ENCODE measurements at regions not wholly inside any gene's neighbourhood (a gene's known extent, or its start where the extent isn't known, plus 50 kb on each side); places are given as distances from the start of the nearest gene placed in this dataset.

GRCh38 chr13:83732755-83733154, 149.5 kb downstream of the SLITRK1 start:
- Histone ChIP-seq H3K36me3 (no peaks in the 10 kb centered on the region), H3K27ac (no peak overlapping the region), H3K9me3 (no peaks in the 10 kb centered on the region), H3K4me1 (no peaks in the 10 kb centered on the region), H3K27me3 (no peaks in the 10 kb centered on the region), H3K4me3 (no peak overlapping the region)
- TF ChIP-seq POLR2A (IDR thresholded peaks at IDR 0.05), result no peak
- TF ChIP-seq, protein P1, sequence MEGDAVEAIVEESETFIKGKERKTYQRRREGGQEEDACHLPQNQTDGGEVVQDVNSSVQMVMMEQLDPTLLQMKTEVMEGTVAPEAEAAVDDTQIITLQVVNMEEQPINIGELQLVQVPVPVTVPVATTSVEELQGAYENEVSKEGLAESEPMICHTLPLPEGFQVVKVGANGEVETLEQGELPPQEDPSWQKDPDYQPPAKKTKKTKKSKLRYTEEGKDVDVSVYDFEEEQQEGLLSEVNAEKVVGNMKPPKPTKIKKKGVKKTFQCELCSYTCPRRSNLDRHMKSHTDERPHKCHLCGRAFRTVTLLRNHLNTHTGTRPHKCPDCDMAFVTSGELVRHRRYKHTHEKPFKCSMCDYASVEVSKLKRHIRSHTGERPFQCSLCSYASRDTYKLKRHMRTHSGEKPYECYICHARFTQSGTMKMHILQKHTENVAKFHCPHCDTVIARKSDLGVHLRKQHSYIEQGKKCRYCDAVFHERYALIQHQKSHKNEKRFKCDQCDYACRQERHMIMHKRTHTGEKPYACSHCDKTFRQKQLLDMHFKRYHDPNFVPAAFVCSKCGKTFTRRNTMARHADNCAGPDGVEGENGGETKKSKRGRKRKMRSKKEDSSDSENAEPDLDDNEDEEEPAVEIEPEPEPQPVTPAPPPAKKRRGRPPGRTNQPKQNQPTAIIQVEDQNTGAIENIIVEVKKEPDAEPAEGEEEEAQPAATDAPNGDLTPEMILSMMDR (IDR thresholded peaks at IDR 0.05), result no peak
- intact Hi-C loops (cut with DNase I; ENCODE audit: low total_unique reads), result no loop called here
- DNase-seq, result no peak

- TF ChIP-seq, protein P1 (IDR thresholded peaks at IDR 0.05), result no peak
- TF ChIP-seq POLR2A (IDR thresholded peaks at IDR 0.05), result no peak
- DNase-seq, result no peak
- no peaks in the 10 kb centered on the region for H3K36me3 ChIP-seq
- no peaks in the 10 kb centered on the region for H3K27me3 ChIP-seq
- H3K9me3 ChIP-seq, result no peaks in the 10 kb centered on the region
- intact Hi-C loops (cut with DNase I; ENCODE audit: low total_unique reads), result no loop called here
- H3K4me1 ChIP-seq, result no peaks in the 10 kb centered on the region
- no peak overlapping the region for H3K27ac ChIP-seq
- no peak overlapping the region for H3K4me3 ChIP-seq
Observed at GRCh38 chr13:83731113-83731512, 151.2 kb downstream of the SLITRK1 start.

DNA sequence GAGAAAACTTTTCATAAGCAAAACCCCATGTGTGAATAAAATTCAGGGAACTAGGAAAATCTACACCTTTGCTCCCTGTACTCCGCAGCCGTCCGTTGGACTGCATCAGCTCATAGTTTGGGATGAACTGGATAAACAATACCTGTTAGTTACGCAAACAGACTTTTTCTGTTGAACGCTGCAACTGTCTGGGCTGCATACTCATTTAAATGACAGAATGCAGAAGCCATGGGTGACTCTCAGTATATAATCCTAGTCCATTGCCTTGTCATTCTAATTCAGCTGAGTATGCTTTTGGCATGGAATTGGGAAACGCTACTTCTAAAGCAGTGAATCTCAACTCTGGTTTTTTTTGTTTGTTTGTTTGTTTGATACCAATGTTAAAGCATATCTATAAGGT, 151.6 kb downstream of the SLITRK1 start:
- no peaks in the 10 kb centered on the region for H3K9me3 ChIP-seq
- TF ChIP-seq POLR2A (IDR thresholded peaks at IDR 0.05), result no peak
- TF ChIP-seq, protein P1 (IDR thresholded peaks at IDR 0.05), result no peak
- no peak for DNase-seq
- no peaks in the 10 kb centered on the region for H3K4me1 ChIP-seq
- no peak overlapping the region for H3K4me3 ChIP-seq
- no peak overlapping the region for H3K27ac ChIP-seq
- intact Hi-C loops (cut with DNase I; ENCODE audit: low total_unique reads), result no loop called here
- no peaks in the 10 kb centered on the region for H3K36me3 ChIP-seq
- H3K27me3 ChIP-seq, result no peaks in the 10 kb centered on the region

DNA sequence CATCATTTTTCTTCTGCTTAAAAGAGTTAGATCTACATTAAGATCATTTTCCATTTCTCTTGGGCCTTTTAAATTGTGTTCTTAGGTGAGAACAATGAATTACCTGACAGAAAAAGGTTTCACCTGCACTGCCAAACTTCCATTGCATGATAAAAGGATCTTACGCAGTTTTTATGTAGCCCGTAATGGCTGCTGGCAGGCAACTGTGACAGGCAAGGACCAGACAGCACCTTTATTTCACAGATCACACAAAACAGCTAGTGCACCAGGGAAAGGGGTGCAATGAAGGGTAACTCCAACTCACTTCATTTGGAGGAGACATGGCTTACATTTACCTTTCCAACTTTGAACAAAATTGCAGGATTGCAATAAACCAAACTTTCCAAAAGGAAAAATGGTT, 159.8 kb downstream of the SLITRK1 start:
- intact Hi-C loops (cut with DNase I; ENCODE audit: low total_unique reads), result no loop called here
- Histone ChIP-seq H3K27ac (no peak overlapping the region), H3K4me3 (no peak overlapping the region), H3K4me1 (no peaks in the 10 kb centered on the region), H3K9me3 (no peaks in the 10 kb centered on the region), H3K27me3 (no peaks in the 10 kb centered on the region), H3K36me3 (no peaks in the 10 kb centered on the region)
- TF ChIP-seq, protein P1 (IDR thresholded peaks at IDR 0.05), result no peak
- no peak for DNase-seq

GRCh38 chr13:83716121-83716520, 166.2 kb downstream of the SLITRK1 start:
- no peak for DNase-seq
- Histone ChIP-seq H3K27me3 (no peaks in the 10 kb centered on the region), H3K9me3 (no peaks in the 10 kb centered on the region), H3K27ac (no peak overlapping the region), H3K4me3 (no peak overlapping the region), H3K36me3 (no peaks in the 10 kb centered on the region), H3K4me1 (no peaks in the 10 kb centered on the region)
- TF ChIP-seq, protein P1 (IDR thresholded peaks at IDR 0.05), result no peak
- TF ChIP-seq POLR2A (IDR thresholded peaks at IDR 0.05), result no peak
- intact Hi-C loops (cut with DNase I; ENCODE audit: low total_unique reads), result no loop called here
